Natural killer cell (primary cell): ENCODE measurements at regions not wholly inside any gene's neighbourhood (a gene's known extent, or its start where the extent isn't known, plus 50 kb on each side); places are given as distances from the start of the nearest gene placed in this dataset.

Experiments used
- ATAC-seq, 3 donors: fragments of 150-1000 bp in 2 of 3; fragments of 200-7000 bp in 1 of 3; cut with Tn5 transposase; 1 replicate in 1 of 3; 2 replicates in 2 of 3; pipeline ENCODE4 v1.10.0; 2021; ENCODE audit warnings: mild to moderate bottlenecking in 2 of 3, moderate library complexity in 2 of 3
- DNase-seq, 2 donors: peaks; one replicate each; pipeline versions ENCODE4 v3.0.0 to v3.0.0-alpha.2; 2013 to 2021; ENCODE audit warnings: mixed read lengths in 1 of 2
- H3K27ac ChIP-seq: one replicate; pipeline ENCODE4 v1.5.1; 2013; ENCODE audit warnings: mild to moderate bottlenecking, low read length
- H3K27me3 ChIP-seq: one replicate; pipeline ENCODE4 v1.6.1; 2013; ENCODE audit warnings: low read length; ENCODE audit not compliant: control insufficient read depth, insufficient read depth
- H3K36me3 ChIP-seq: one replicate; pipeline ENCODE4 v1.6.1; 2013; ENCODE audit warnings: low read length; ENCODE audit not compliant: control insufficient read depth, insufficient read depth
- H3K4me1 ChIP-seq: one replicate; pipeline ENCODE4 v1.6.1; 2013; ENCODE audit warnings: low read length; ENCODE audit not compliant: control insufficient read depth, insufficient read depth
- H3K4me3 ChIP-seq: one replicate; pipeline ENCODE4 v1.5.1; 2013; ENCODE audit warnings: low read length
- H3K9me3 ChIP-seq: one replicate; pipeline ENCODE4 v1.6.1; 2013; ENCODE audit warnings: low read length; ENCODE audit not compliant: control insufficient read depth, insufficient read depth
- H3K27ac Mint-ChIP-seq, 2 donors: one replicate each; pipeline ENCODE4 v1.8.0; 2022; ENCODE audit warnings: mild to moderate bottlenecking in 2 of 2, mixed read lengths in 2 of 2, moderate library complexity in 1 of 2
- H3K27me3 Mint-ChIP-seq, 2 donors: one replicate each; pipeline ENCODE4 v1.8.0; 2022; ENCODE audit warnings: low read depth in 2 of 2, mixed read lengths in 2 of 2
- H3K36me3 Mint-ChIP-seq: one replicate; pipeline ENCODE4 v1.8.0; 2022; ENCODE audit warnings: mixed read lengths
- H3K4me1 Mint-ChIP-seq, 2 donors: one replicate each; pipeline ENCODE4 v1.8.0; 2022; ENCODE audit warnings: mixed read lengths in 2 of 2
- H3K4me3 Mint-ChIP-seq: one replicate; pipeline ENCODE4 v1.8.0; 2022; ENCODE audit warnings: mild to moderate bottlenecking, moderate library complexity, mixed read lengths
- H3K9me3 Mint-ChIP-seq, 2 donors: one replicate each; pipeline ENCODE4 v1.8.0; 2022; ENCODE audit warnings: mixed read lengths in 2 of 2
- CTCF ChIP-seq: fragments of 200-600 bp; IDR thresholded peaks from one replicate; pipeline ENCODE4 v1.8.0; 2022; ENCODE audit warnings: antibody characterized with exemption
- WGBS: methylation state at CpG from one replicate; pipeline ENCODE4 v1.1.7; 2013; ENCODE audit warnings: missing lambda C conversion rate; ENCODE audit not compliant: insufficient coverage; 5-methylcytosine and 5-hydroxymethylcytosine counted together
- intact Hi-C: fragments of 100-400 bp; cut with micrococcal nuclease; formaldehyde crosslinking; loops from one replicate; pipeline ENCODE4 v1.14.2; 2022

GRCh38 chr15:31523655-31524049 is 197.0 kb downstream of the KLF13 start:
- Mint-ChIP-seq H3K4me1 (no peaks in the 10 kb centered on the region), H3K27me3 (no peaks in the 10 kb centered on the region), H3K27ac (no peak overlapping the region), H3K9me3 (no peaks in the 10 kb centered on the region), H3K36me3 (no peaks in the 10 kb centered on the region), H3K4me3 (no peak overlapping the region)
- no peak for DNase-seq
- no peak for ATAC-seq
- no peaks in the 10 kb centered on the region for H3K27me3 ChIP-seq
- no peak overlapping the region for H3K27ac ChIP-seq
- H3K4me1 ChIP-seq = no peaks in the 10 kb centered on the region
- H3K4me3 ChIP-seq = no peak overlapping the region
- intact Hi-C loops = no loop called here
- TF ChIP-seq CTCF = no peak
- WGBS = 84% methylated on average over 5 of the region's 5 CpGs
- no peaks in the 10 kb centered on the region for H3K36me3 ChIP-seq
- H3K9me3 ChIP-seq = no peaks in the 10 kb centered on the region

- Histone ChIP-seq H3K36me3 (no peaks in the 10 kb centered on the region), H3K27ac (no peak overlapping the region), H3K9me3 (no peaks in the 10 kb centered on the region), H3K4me3 (no peak overlapping the region), H3K27me3 (no peaks in the 10 kb centered on the region), H3K4me1 (no peaks in the 10 kb centered on the region)
- no peaks in the 10 kb centered on the region for H3K9me3 Mint-ChIP-seq
- DNase-seq (no peak), ATAC-seq (no peak)
- H3K36me3 Mint-ChIP-seq = no peaks in the 10 kb centered on the region
- H3K27ac Mint-ChIP-seq = no peak overlapping the region
- no peak overlapping the region for H3K4me3 Mint-ChIP-seq
- TF ChIP-seq CTCF = no peak
- 90% methylated on average over 8 of the region's 8 CpGs for WGBS
- intact Hi-C loops = no loop called here
- H3K27me3 Mint-ChIP-seq = peaks cover 0 to 4% of the 10 kb centered on the region in 2 donors
- no peaks in the 10 kb centered on the region for H3K4me1 Mint-ChIP-seq
Observed at GRCh38 chr15:31525185-31525695, 198.6 kb downstream of the KLF13 start.

- Mint-ChIP-seq H3K4me1 (no peaks in the 10 kb centered on the region), H3K4me3 (no peak overlapping the region), H3K27ac (no peak overlapping the region), H3K36me3 (no peaks in the 10 kb centered on the region), H3K9me3 (no peaks in the 10 kb centered on the region), H3K27me3 (peaks cover 0 to 11% of the 10 kb centered on the region in 2 donors)
- no peak overlapping the region for H3K27ac ChIP-seq
- no peaks in the 10 kb centered on the region for H3K9me3 ChIP-seq
- DNase-seq (no peak), ATAC-seq (no peak)
- no peaks in the 10 kb centered on the region for H3K36me3 ChIP-seq
- H3K4me1 ChIP-seq = no peaks in the 10 kb centered on the region
- TF ChIP-seq CTCF = no peak
- intact Hi-C loops = no loop called here
- WGBS = 88% methylated on average over 18 of the region's 18 CpGs
- H3K27me3 ChIP-seq = no peaks in the 10 kb centered on the region
- H3K4me3 ChIP-seq = no peak overlapping the region
Observed at GRCh38 chr15:31525988-31526665, 199.5 kb downstream of the KLF13 start.
